GM21360 (cell line): ENCODE measurements at regions not wholly inside any gene's neighbourhood (a gene's known extent, or its start where the extent isn't known, plus 50 kb on each side); places are given as distances from the start of the nearest gene placed in this dataset.

Experiments used
- ATAC-seq: cut with Tn5 transposase; IDR thresholded peaks from one replicate; pipeline ENCODE4 v1.9.1; 2021; ENCODE audit warnings: mild to moderate bottlenecking, moderate library complexity; ENCODE audit not compliant: unreplicated experiment

- ATAC-seq = no peak
Observed at GRCh38 chr13:97057176-97057575, 62.9 kb upstream of the OXGR1 start.

- ATAC-seq = no peak
Observed at GRCh38 chr13:97058391-97058790, 64.1 kb upstream of the OXGR1 start.

GRCh38 chr13:97058926-97059325 lies 64.7 kb upstream of the OXGR1 start:
- ATAC-seq = no peak

- no peak for ATAC-seq
Observed at GRCh38 chr13:97067017-97067895, 73.0 kb upstream of the OXGR1 start.

GRCh38 chr13:97068151-97068550 lies 73.9 kb upstream of the OXGR1 start:
- ATAC-seq = no peak

GRCh38 chr13:97069050-97069815 lies 75.0 kb upstream of the OXGR1 start:
- ATAC-seq = no peak

- no peak for ATAC-seq
Observed at GRCh38 chr13:97072297-97072696, 78.0 kb upstream of the OXGR1 start.

- ATAC-seq = no peak
Observed at GRCh38 chr13:97074618-97075017, 80.3 kb upstream of the OXGR1 start.

GRCh38 chr13:97076898-97077297 lies 82.6 kb upstream of the OXGR1 start:
- ATAC-seq = no peak

GRCh38 chr13:97077341-97077740 lies 83.1 kb upstream of the OXGR1 start:
- ATAC-seq = no peak

- ATAC-seq = no peak
Observed at GRCh38 chr13:97079726-97080125, 85.5 kb upstream of the OXGR1 start.

- ATAC-seq = no peak
Observed at GRCh38 chr13:97082461-97083207, 88.4 kb upstream of the OXGR1 start.

- no peak for ATAC-seq
Observed at GRCh38 chr13:97091196-97091595, 96.9 kb upstream of the OXGR1 start.

GRCh38 chr13:97100821-97101220 lies 106.5 kb upstream of the OXGR1 start:
- ATAC-seq = no peak

GRCh38 chr13:97101912-97102708 lies 107.8 kb upstream of the OXGR1 start:
- ATAC-seq = no peak

- ATAC-seq = no peak
Observed at GRCh38 chr13:97106323-97106722, 112.0 kb upstream of the OXGR1 start.

GRCh38 chr13:97107815-97108529 lies 113.7 kb upstream of the OXGR1 start:
- no peak for ATAC-seq

GRCh38 chr13:97108530-97108900 lies 113.6 kb upstream of the MBNL2 start:
- no peak for ATAC-seq

- no peak for ATAC-seq
Observed at GRCh38 chr13:97109256-97109655, 112.9 kb upstream of the MBNL2 start.
